RWPE1 (cell line): ENCODE measurements at regions not wholly inside any gene's neighbourhood (a gene's known extent, or its start where the extent isn't known, plus 50 kb on each side); places are given as distances from the start of the nearest gene placed in this dataset.
"Not testable (repeated sequence)": the region's sequence is repeated elsewhere in the genome, so short reads cannot be mapped to it uniquely, and the experiment has no call there.

Source experiments
- CTCF ChIA-PET: fragments of 350-600 bp; sonication (Branson Sonifier 250); formaldehyde crosslinking; extraction: SDS; loops from one replicate; lab custom pipeline; 2021; lab: Yijun Ruan, JAX
- POLR2A ChIA-PET: fragments of 400-600 bp; formaldehyde crosslinking; extraction: SDS; loops from one replicate; lab custom pipeline; 2020; ENCODE audit warnings: antibody characterized with exemption; ENCODE audit not compliant: low non-redundant PET; lab: Yijun Ruan, JAX
- DNase-seq: peaks from one replicate; pipeline ENCODE4 v3.0.0; 2012; ENCODE audit warnings: low spot score
- H3K27ac ChIP-seq: fragments of 450-650 bp; 2 replicates; pipeline ENCODE4 v1.5.1; 2017
- TF ChIP-seq, protein P1 (sequence below): fragments of 450-650 bp; conservative IDR thresholded peaks from 2 replicates; pipeline ENCODE4 v1.5.1; 2017; ENCODE audit warnings: low read depth, mild to moderate bottlenecking

DNA sequence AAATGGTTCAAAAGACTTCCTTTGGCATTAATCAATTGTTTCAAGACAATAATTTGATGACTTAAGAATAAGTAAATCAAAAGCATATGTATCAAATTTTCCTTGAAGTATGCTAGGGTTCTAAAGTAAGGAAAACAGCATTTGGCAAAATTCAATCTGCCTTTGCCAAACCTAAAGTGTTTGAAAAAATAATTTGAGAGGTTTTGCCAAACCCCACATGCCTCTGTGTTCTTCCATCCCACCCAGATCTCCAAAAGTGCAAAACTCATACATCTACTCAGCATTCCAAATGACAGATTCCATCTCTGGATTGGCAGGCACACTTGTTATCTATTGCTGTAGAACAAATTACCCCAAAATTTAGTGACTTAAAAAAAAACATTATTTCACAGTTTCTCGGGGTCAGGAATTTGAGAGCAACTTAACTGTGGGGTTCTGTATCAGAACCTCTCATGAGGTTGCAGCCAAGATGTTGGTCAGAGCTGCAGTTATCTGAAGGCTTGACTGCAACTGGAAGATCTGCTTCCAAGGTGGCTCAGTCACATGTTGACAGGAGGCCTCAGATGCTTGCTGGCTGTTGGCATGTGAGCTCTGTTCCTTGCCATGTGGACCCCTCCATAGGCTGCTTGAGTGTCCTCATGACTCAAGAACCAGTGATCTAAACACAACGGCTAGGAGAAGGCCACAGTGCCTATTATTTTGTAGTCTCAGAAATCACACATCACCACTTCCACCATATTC, 100.6 kb upstream of the ARHGAP42 start:
- DNase-seq = no peak
- no peak overlapping the region for H3K27ac ChIP-seq
- ChIA-PET POLR2A (no interaction called here), CTCF (no interaction called here)
- TF ChIP-seq, protein P1, sequence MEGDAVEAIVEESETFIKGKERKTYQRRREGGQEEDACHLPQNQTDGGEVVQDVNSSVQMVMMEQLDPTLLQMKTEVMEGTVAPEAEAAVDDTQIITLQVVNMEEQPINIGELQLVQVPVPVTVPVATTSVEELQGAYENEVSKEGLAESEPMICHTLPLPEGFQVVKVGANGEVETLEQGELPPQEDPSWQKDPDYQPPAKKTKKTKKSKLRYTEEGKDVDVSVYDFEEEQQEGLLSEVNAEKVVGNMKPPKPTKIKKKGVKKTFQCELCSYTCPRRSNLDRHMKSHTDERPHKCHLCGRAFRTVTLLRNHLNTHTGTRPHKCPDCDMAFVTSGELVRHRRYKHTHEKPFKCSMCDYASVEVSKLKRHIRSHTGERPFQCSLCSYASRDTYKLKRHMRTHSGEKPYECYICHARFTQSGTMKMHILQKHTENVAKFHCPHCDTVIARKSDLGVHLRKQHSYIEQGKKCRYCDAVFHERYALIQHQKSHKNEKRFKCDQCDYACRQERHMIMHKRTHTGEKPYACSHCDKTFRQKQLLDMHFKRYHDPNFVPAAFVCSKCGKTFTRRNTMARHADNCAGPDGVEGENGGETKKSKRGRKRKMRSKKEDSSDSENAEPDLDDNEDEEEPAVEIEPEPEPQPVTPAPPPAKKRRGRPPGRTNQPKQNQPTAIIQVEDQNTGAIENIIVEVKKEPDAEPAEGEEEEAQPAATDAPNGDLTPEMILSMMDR = no peak

DNA sequence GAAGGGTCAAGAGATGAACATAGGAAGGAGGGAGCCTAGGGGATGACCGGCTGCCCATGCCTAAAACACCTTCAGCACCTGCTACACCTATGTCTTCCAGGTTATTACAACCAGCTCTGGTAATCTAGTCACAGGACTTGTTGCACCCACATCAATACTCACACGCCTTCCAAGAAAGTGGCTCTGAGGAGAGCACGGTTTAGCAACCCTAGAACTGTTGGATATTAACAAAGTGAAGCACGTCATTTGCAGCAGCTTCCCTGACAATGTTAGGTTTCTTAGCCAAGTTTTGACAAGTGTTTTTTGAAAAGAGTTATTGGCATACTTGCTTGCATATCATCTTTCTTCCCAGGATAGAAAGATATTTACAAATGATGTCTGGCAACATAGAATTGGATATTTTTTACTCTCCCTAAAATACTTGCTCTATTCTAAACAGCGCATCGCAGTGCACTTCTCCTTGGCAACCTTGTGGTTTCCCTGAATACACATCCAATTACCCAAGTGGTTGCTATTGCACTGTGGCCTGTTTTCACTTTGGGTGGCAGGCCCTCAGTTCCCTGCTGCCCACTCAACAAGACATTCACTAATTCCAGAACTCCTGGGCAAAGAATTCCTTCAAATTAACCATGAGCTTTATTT, 94.3 kb upstream of the ARHGAP42 start:
- no peak overlapping the region for H3K27ac ChIP-seq
- no peak for DNase-seq
- ChIA-PET POLR2A (no interaction called here), CTCF (no interaction called here)
- TF ChIP-seq, protein P1 = no peak

DNA sequence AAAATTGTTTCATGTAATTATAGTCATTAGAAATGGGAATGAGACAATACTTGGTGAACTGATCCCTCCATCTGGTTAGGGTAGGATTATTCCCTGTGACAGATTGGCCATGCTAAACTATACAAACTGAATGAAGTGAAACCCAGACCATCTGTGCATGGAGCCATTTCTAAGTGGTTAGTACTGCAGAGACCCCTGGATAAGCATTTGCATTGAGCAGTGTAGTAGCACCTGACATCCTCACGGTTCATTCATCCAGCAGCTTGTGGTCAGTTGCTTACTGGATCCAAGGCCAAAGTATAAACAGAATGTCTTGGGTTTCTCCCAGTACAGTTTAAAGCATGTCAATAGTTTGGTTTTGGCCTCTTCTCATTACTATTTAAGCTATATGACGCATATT, 93.8 kb upstream of the ARHGAP42 start:
- ChIA-PET POLR2A (no interaction called here), CTCF (no interaction called here)
- H3K27ac ChIP-seq = no peak overlapping the region
- TF ChIP-seq, protein P1 = no peak
- no peak for DNase-seq

DNA sequence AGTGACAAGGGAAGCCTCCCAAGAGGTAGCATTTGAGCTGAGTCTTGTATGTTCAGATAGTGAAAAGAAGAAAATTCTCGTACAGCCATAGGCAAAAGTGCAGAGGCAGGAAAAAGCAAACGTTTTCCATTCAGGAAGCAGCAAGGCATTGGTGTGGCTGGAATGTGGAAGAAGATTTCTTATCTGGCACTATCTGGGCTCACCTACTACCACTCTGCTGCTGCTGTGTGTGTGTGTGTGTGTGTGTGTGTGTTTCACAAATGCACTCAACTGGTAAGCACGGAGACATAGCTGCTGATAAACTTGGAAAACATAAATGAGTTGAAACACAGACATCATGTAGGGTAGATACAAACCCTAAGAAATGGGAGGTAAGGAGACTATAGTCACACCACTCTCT, 92.8 kb upstream of the ARHGAP42 start:
- H3K27ac ChIP-seq = no peak overlapping the region
- DNase-seq = no peak
- ChIA-PET POLR2A (no interaction called here), CTCF (interaction anchor here (0.7 kb wide), 1 partner anchor 17 kb away, joined by 3 read pairs; no protein-coding TSS in a partner anchor)
- TF ChIP-seq, protein P1 = no peak

DNA sequence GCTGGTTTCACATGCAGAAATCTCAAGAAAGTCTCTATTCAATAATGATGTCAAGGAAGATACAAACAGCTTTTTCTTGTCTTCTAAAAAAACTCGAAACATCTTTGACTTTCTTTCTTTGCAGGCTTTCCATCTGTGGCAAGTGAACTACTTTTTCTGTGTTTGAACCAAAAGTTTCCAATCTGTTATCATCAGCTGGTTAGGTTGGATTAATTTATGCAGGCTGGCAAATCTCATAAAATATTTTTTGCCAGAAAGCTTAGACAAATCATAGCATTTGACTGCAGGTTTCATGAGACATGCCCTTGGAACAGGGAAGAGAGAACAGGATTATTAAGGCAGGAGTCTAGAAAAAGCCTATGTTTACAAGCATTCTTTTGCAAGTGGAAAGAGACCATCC, 86.1 kb upstream of the ARHGAP42 start:
- ChIA-PET POLR2A (no interaction called here), CTCF (interaction anchor here (0.5 kb wide), 1 partner anchor 256 kb away, joined by 3 read pairs; no protein-coding TSS in a partner anchor)
- no peak overlapping the region for H3K27ac ChIP-seq
- TF ChIP-seq, protein P1 = no peak
- DNase-seq = no peak

DNA sequence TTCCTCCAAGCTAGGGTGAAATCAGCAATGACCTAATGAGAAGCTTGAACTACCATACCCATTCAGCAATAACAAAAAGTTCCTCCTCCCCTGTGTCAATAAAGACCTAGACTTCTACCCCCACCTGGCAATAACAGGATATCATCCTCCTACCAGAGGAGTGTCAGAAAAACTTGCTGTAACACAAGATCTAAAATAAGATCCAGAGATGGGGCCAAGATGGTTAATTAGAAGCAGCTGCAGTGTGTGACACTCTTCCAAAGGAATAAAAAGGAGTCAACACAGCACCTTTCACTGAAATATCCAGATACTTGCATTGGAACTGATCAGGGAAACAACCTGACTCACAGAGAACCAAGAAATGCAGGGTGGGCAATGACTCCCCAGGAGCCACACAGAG, 84.4 kb upstream of the ARHGAP42 start:
- no peak overlapping the region for H3K27ac ChIP-seq
- ChIA-PET CTCF (no interaction called here), POLR2A (no interaction called here)
- TF ChIP-seq, protein P1 = no peak
- no peak for DNase-seq

DNA sequence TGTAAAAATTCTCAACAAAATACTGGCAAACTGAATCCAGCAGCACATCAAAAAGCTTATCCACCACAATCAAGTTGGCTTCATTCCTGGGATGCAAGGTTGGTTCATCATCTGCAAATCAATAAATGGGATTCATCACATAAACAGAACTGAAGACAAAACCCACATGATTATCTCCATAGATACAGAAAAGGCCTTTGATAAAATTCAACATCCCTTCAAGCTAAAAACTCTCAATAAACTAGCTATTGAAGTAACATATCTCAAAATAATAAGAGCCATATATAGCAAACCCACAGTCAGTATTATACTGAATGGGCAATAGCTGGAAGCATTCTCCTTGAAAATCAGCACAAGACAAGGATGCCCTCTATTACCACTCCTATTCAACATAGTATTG, 79.3 kb upstream of the ARHGAP42 start:
- DNase-seq, POLR2A ChIA-PET, CTCF ChIA-PET, H3K27ac ChIP-seq: not testable (repeated sequence)
